GM13976 (cell line): ENCODE measurements at regions not wholly inside any gene's neighbourhood (a gene's known extent, or its start where the extent isn't known, plus 50 kb on each side); places are given as distances from the start of the nearest gene placed in this dataset.

Experiments used
- DNase-seq: peaks from one replicate; pipeline ENCODE4 v3.0.0; 2012; ENCODE audit warnings: low spot score
- in situ Hi-C: fragments of 300-500 bp; cut with MboI; formaldehyde crosslinking; loops from one replicate; pipeline ENCODE4 v1.12.0; 2022; ENCODE audit warnings: low sequenced_read_pairs, mixed read lengths, inconsistent platforms; ENCODE audit not compliant: unreplicated experiment
- TF ChIP-seq, protein P1 (sequence below): IDR thresholded peaks from 2 replicates; pipeline ENCODE4 v1.5.1; 2012; ENCODE audit warnings: borderline replicate concordance, mild to moderate bottlenecking; ENCODE audit not compliant: insufficient read depth; ENCODE audit errors: extremely low read depth, missing control alignments, control extremely low read depth

DNA sequence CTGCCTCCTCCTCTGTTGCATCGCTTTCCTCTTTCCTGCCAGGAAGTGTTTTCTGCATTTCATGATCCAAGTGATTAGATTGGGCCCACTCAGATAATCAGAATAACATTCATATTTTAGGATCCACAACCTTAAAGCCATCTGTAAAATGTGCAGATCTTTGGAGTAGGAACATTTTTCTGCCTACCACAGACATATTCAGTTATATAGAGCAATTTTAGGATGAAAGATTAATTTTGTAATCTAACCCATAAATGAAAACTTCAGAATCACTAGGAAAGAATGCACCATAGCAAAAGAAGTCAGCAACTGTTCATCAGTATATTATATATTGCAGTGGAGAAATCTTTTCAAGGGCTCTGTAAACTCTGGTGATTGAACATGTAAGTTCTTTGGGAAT lies 659.9 kb upstream of the LUZP2 start:
- TF ChIP-seq, protein P1, sequence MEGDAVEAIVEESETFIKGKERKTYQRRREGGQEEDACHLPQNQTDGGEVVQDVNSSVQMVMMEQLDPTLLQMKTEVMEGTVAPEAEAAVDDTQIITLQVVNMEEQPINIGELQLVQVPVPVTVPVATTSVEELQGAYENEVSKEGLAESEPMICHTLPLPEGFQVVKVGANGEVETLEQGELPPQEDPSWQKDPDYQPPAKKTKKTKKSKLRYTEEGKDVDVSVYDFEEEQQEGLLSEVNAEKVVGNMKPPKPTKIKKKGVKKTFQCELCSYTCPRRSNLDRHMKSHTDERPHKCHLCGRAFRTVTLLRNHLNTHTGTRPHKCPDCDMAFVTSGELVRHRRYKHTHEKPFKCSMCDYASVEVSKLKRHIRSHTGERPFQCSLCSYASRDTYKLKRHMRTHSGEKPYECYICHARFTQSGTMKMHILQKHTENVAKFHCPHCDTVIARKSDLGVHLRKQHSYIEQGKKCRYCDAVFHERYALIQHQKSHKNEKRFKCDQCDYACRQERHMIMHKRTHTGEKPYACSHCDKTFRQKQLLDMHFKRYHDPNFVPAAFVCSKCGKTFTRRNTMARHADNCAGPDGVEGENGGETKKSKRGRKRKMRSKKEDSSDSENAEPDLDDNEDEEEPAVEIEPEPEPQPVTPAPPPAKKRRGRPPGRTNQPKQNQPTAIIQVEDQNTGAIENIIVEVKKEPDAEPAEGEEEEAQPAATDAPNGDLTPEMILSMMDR, result no peak
- no peak for DNase-seq
- in situ Hi-C loops, result no loop called here

DNA sequence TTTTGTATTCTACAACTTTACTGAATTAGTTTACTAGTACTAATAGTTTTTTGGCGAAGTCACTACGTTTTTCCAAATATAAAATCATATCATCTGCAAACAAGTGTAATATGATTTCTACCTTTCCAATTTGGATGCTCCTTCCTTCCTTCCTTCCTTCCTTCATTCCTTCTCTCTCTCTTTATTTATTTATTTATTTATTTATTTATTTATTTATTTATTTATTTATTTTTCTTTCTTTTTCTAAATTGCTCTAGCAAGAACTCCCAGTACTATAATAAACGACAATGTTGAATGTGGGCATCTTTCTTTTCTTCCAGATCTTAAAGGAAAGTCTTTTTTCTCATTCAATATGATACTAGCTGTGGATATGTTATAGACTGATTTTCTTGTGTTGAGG lies 656.0 kb upstream of the LUZP2 start:
- no peak for DNase-seq
- TF ChIP-seq, protein P1, result no peak
- in situ Hi-C loops, result no loop called here

GRCh38 chr11:23846902-23847422 lies 649.9 kb upstream of the LUZP2 start:
- TF ChIP-seq, protein P1, result no peak
- DNase-seq, result no peak
- in situ Hi-C loops, result no loop called here

DNA sequence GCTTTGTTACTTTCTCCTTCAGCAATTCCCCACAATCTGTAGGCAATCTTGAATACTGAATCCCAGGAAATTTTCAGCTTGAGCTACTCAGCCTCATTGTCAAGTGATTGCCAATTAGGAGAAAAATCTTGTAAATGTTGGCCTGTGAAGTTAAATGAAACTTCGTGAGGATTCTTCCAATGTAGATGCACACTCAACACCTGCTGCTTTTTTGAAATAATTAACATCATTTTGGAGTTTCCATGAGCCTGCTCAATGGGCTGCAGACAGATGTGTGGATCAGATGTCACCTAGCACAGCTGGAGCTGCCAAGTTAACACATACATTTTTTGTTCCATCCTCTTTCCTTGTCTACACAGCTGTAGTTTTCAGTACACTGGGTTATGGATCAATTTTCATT lies 645.6 kb upstream of the LUZP2 start:
- TF ChIP-seq, protein P1, result no peak
- DNase-seq, result no peak
- in situ Hi-C loops, result no loop called here

GRCh38 chr11:23856654-23857053 lies 640.2 kb upstream of the LUZP2 start:
- no peak for DNase-seq
- TF ChIP-seq, protein P1, result no peak
- in situ Hi-C loops, result no loop called here

GRCh38 chr11:23859087-23859486 lies 637.8 kb upstream of the LUZP2 start:
- DNase-seq, result no peak
- TF ChIP-seq, protein P1, result no peak
- in situ Hi-C loops, result no loop called here

- TF ChIP-seq, protein P1, result no peak
- in situ Hi-C loops, result no loop called here
- no peak for DNase-seq
Observed at GRCh38 chr11:23861615-23862014, 635.2 kb upstream of the LUZP2 start.
